Activated CD4-positive, alpha-beta T cell treated with anti-CD3 and anti-CD28 coated beads, Interleukin-2, amount 10 ng/mL, durations not matched to agents 7 days and 5 days (primary cell): ENCODE measurements at regions not wholly inside any gene's neighbourhood (a gene's known extent, or its start where the extent isn't known, plus 50 kb on each side); places are given as distances from the start of the nearest gene placed in this dataset. TPM values are rescaled to one million over a fixed set of nuclear protein-coding genes. Genes with fewer than 3 reads are reported as not detected.

ENCODE experiments used
- microRNA-seq: library from miRNA; unstranded; fragments of <30 nt; microRNA quantifications from one replicate; pipeline ENCODE4 v1.2.0, GENCODE V29; 2021; ENCODE audit warnings: borderline microRNAs expressed, borderline replicate concordance

Small RNA genes in the stretch of these regions (microRNA-seq; reads per million reads assigned to microRNA genes)
- not detected for gene MIR4432
